ENCODE measurements at regions not wholly inside any gene's neighbourhood (a gene's known extent, or its start where the extent isn't known, plus 50 kb on each side); places are given as distances from the start of the nearest gene placed in this dataset.

GRCh38 chr15:99440551-99441443 lies 125.0 kb upstream of the MEF2A start:
- Mint-ChIP-seq H3K36me3 (ENCODE audit: low read depth) (no peaks in the 10 kb centered on the region), H3K27me3 (ENCODE audit: low read depth) (no peaks in the 10 kb centered on the region), H3K4me1 (peaks cover 16% of the 10 kb centered on the region), H3K27ac (ENCODE audit: unreplicated experiment) (no peak overlapping the region), H3K4me3 (no peak overlapping the region), H3K9me3 (no peaks in the 10 kb centered on the region)
- TF ChIP-seq, protein P1, sequence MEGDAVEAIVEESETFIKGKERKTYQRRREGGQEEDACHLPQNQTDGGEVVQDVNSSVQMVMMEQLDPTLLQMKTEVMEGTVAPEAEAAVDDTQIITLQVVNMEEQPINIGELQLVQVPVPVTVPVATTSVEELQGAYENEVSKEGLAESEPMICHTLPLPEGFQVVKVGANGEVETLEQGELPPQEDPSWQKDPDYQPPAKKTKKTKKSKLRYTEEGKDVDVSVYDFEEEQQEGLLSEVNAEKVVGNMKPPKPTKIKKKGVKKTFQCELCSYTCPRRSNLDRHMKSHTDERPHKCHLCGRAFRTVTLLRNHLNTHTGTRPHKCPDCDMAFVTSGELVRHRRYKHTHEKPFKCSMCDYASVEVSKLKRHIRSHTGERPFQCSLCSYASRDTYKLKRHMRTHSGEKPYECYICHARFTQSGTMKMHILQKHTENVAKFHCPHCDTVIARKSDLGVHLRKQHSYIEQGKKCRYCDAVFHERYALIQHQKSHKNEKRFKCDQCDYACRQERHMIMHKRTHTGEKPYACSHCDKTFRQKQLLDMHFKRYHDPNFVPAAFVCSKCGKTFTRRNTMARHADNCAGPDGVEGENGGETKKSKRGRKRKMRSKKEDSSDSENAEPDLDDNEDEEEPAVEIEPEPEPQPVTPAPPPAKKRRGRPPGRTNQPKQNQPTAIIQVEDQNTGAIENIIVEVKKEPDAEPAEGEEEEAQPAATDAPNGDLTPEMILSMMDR (conservative IDR thresholded peaks at IDR 0.05): no peak
- no peak for DNase-seq (ENCODE audit: low read depth, low spot score)

DNA sequence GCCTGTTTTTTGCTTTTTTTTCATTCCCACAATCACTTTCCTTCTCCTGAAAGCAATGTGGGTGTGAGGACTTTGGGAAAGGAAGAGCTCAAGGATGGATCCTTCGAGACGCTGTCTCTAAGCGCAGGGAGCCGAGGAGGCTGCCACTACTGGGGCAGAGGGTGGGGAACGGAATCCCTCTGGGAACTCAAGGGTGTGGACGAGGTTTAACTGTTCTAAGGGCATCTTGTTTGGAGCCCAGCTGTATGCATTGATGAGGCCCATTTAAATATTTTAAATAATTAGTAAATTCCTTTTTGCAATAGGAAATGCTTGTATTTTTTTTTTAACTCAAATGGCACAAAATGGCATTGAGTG lies 124.4 kb upstream of the MEF2A start:
- TF ChIP-seq, protein P1 (conservative IDR thresholded peaks at IDR 0.05): no peak
- H3K27ac Mint-ChIP-seq (ENCODE audit: unreplicated experiment): no peak overlapping the region
- no peaks in the 10 kb centered on the region for H3K36me3 Mint-ChIP-seq (ENCODE audit: low read depth)
- H3K9me3 Mint-ChIP-seq: no peaks in the 10 kb centered on the region
- peaks cover 12% of the 10 kb centered on the region for H3K4me1 Mint-ChIP-seq
- DNase-seq (ENCODE audit: low read depth, low spot score): no peak
- H3K27me3 Mint-ChIP-seq (ENCODE audit: low read depth): no peaks in the 10 kb centered on the region
- no peak overlapping the region for H3K4me3 Mint-ChIP-seq

GRCh38 chr15:99441871-99442251 lies 123.9 kb upstream of the MEF2A start:
- no peak overlapping the region for H3K4me3 Mint-ChIP-seq
- H3K9me3 Mint-ChIP-seq: no peaks in the 10 kb centered on the region
- TF ChIP-seq, protein P1 (conservative IDR thresholded peaks at IDR 0.05): no peak
- no peak overlapping the region for H3K27ac Mint-ChIP-seq (ENCODE audit: unreplicated experiment)
- DNase-seq (ENCODE audit: low read depth, low spot score): no peak
- peaks cover 12% of the 10 kb centered on the region for H3K4me1 Mint-ChIP-seq
- H3K27me3 Mint-ChIP-seq (ENCODE audit: low read depth): no peaks in the 10 kb centered on the region
- H3K36me3 Mint-ChIP-seq (ENCODE audit: low read depth): no peaks in the 10 kb centered on the region

- Mint-ChIP-seq H3K4me1 (peaks cover 12% of the 10 kb centered on the region), H3K9me3 (no peaks in the 10 kb centered on the region), H3K27me3 (ENCODE audit: low read depth) (no peaks in the 10 kb centered on the region), H3K36me3 (ENCODE audit: low read depth) (no peaks in the 10 kb centered on the region), H3K4me3 (no peak overlapping the region), H3K27ac (ENCODE audit: unreplicated experiment) (no peak overlapping the region)
- DNase-seq (ENCODE audit: low read depth, low spot score): no peak
- TF ChIP-seq, protein P1 (conservative IDR thresholded peaks at IDR 0.05): no peak
Measured at GRCh38 chr15:99442252-99442897, 123.4 kb upstream of the MEF2A start.

GRCh38 chr15:99443056-99443756 lies 122.6 kb upstream of the MEF2A start:
- TF ChIP-seq, protein P1 (conservative IDR thresholded peaks at IDR 0.05): no peak
- Mint-ChIP-seq H3K4me1 (peaks cover 6% of the 10 kb centered on the region), H3K9me3 (no peaks in the 10 kb centered on the region), H3K4me3 (no peak overlapping the region), H3K27me3 (ENCODE audit: low read depth) (no peaks in the 10 kb centered on the region), H3K36me3 (ENCODE audit: low read depth) (no peaks in the 10 kb centered on the region), H3K27ac (ENCODE audit: unreplicated experiment) (no peak overlapping the region)
- no peak for DNase-seq (ENCODE audit: low read depth, low spot score)

Data from neural crest cell (in vitro differentiated cells).